PC-9 (cell line): ENCODE measurements at regions not wholly inside any gene's neighbourhood (a gene's known extent, or its start where the extent isn't known, plus 50 kb on each side); places are given as distances from the start of the nearest gene placed in this dataset.

ENCODE experiments used
- BruUV-seq: library from RNA; stranded (reverse); fragments of 400-500 nt; replicated peaks from 2 replicates; lab custom pipeline; 2021; lab: Mats Ljungman, UMichigan
- CTCF ChIA-PET: fragments of 300-600 bp; sonication (Branson Sonifier 250); formaldehyde crosslinking; loops from one replicate; lab custom pipeline; 2022; ENCODE audit warnings: antibody characterized with exemption; lab: Charles Lee
- POLR2A ChIA-PET: fragments of 300-600 bp; sonication (Branson Sonifier 250); formaldehyde crosslinking; loops from one replicate; lab custom pipeline; 2022; ENCODE audit warnings: antibody characterized with exemption; ENCODE audit not compliant: unreplicated experiment; lab: Charles Lee
- DNase-seq, 2 experiments: peaks; one replicate each; pipeline versions ENCODE4 v3.0.0 to v3.0.0-alpha.2; 2015 to 2022; ENCODE audit warnings: mixed read lengths in 1 of 2
- H2AFZ ChIP-seq: fragments of 200-600 bp; sonication (generic); 2 replicates; pipeline ENCODE4 v1.8.1; 2017; ENCODE audit warnings: antibody characterized with exemption
- H3F3A ChIP-seq: fragments of 200-600 bp; sonication (generic); 2 replicates; pipeline ENCODE4 v1.8.1; 2017; ENCODE audit warnings: antibody characterized with exemption, mild to moderate bottlenecking, low read depth; ENCODE audit not compliant: insufficient read depth
- H3K27ac ChIP-seq: fragments of 200-600 bp; sonication (generic); 2 replicates; pipeline ENCODE4 v1.6.1; 2016; ENCODE audit warnings: mixed run types
- H3K27me3 ChIP-seq: fragments of 200-600 bp; sonication (generic); 2 replicates; pipeline ENCODE4 v1.6.1; 2016; ENCODE audit warnings: low read depth, mixed run types; ENCODE audit not compliant: insufficient read depth
- H3K36me3 ChIP-seq: fragments of 200-600 bp; sonication (generic); 2 replicates; pipeline ENCODE4 v1.6.1; 2016; ENCODE audit warnings: low read depth, mixed run types
- H3K4me1 ChIP-seq: fragments of 200-600 bp; sonication (generic); replicated peaks from 2 replicates; pipeline ENCODE4 v1.6.1; 2016; ENCODE audit warnings: mixed run types; ENCODE audit not compliant: insufficient read depth
- H3K4me2 ChIP-seq: fragments of 200-600 bp; sonication (generic); 2 replicates; pipeline ENCODE4 v1.6.1; 2017; ENCODE audit warnings: mixed run types
- H3K4me3 ChIP-seq: fragments of 200-600 bp; sonication (generic); 2 replicates; pipeline ENCODE4 v1.6.1; 2016; ENCODE audit warnings: mixed run types
- H3K79me2 ChIP-seq: fragments of 200-600 bp; sonication (generic); 2 replicates; pipeline ENCODE4 v1.6.1; 2017; ENCODE audit warnings: low read depth, mixed run types
- H3K9me2 ChIP-seq: fragments of 200-600 bp; sonication (generic); 2 replicates; pipeline ENCODE4 v1.8.1; 2017; ENCODE audit warnings: mild to moderate bottlenecking; ENCODE audit not compliant: insufficient read depth
- H3K9me3 ChIP-seq: fragments of 200-600 bp; sonication (generic); 2 replicates; pipeline ENCODE4 v1.8.1; 2016; ENCODE audit warnings: low read depth; ENCODE audit not compliant: insufficient read depth
- H4K20me1 ChIP-seq: fragments of 200-600 bp; sonication (generic); 2 replicates; pipeline ENCODE4 v1.8.1; 2017; ENCODE audit not compliant: insufficient read depth
- CTCF ChIP-seq: fragments of 200-600 bp; sonication (generic); conservative IDR thresholded peaks from 2 replicates; pipeline ENCODE4 v1.6.1; 2017; ENCODE audit warnings: mixed run types, antibody characterized with exemption, mild to moderate bottlenecking, moderate library complexity
- EZH2 ChIP-seq: fragments of 200-600 bp; sonication (generic); IDR thresholded peaks from 2 replicates; pipeline ENCODE4 v1.8.0; 2017; ENCODE audit warnings: antibody characterized with exemption, low read depth
- intact Hi-C: fragments of 100-400 bp; cut with micrococcal nuclease; formaldehyde crosslinking; loops from one replicate; pipeline ENCODE4 v1.10.0; 2022; ENCODE audit not compliant: unreplicated experiment

GRCh38 chr6:6724539-6725467 lies 136.3 kb downstream of the LY86 start:
- Histone ChIP-seq H3K79me2 (no peaks in the 10 kb centered on the region), H3K9me2 (no peaks in the 10 kb centered on the region), H3K27me3 (no peaks in the 10 kb centered on the region), H3K36me3 (no peaks in the 10 kb centered on the region), H3F3A (no peaks in the 10 kb centered on the region), H2AFZ (peak overlapping the region; percentile 8; the same call in 1 of the 2 replicates), H3K27ac (no peak overlapping the region), H3K4me2 (peak overlapping the region; percentile 42), H3K4me1 (peaks cover 14% of the 10 kb centered on the region), H3K9me3 (no peaks in the 10 kb centered on the region), H4K20me1 (no peaks in the 10 kb centered on the region), H3K4me3 (no peak overlapping the region)
- ChIA-PET POLR2A (no interaction called here), CTCF (interaction anchor here (0.6 to 1.3 kb wide), 10 partner anchors 30 to 1866 kb away, joined by 3 to 9 read pairs (median 3); no protein-coding TSS in a partner anchor)
- TF ChIP-seq CTCF, result peak; percentile 64
- TF ChIP-seq EZH2, result no peak
- DNase-seq, result peak in 1 of 2 experiments; percentile 70
- intact Hi-C loops, result loop anchor here (1.0 to 10.0 kb wide), 5 partner anchors 47 to 890 kb away; partner anchors contain the start of gene RREB1
- BruUV-seq, result no TSS peak

GRCh38 chr6:6725468-6726209 lies 137.1 kb downstream of the LY86 start:
- no peaks in the 10 kb centered on the region for H3K27me3 ChIP-seq
- intact Hi-C loops, result loop anchor here (10.0 kb wide), 1 partner anchor 329 kb away; no protein-coding TSS in a partner anchor
- H4K20me1 ChIP-seq, result no peaks in the 10 kb centered on the region
- no peaks in the 10 kb centered on the region for H3K9me2 ChIP-seq
- H2AFZ ChIP-seq, result no peak overlapping the region
- H3K79me2 ChIP-seq, result no peaks in the 10 kb centered on the region
- DNase-seq, result no peak
- no peaks in the 10 kb centered on the region for H3K9me3 ChIP-seq
- no peak overlapping the region for H3K4me2 ChIP-seq
- no TSS peak for BruUV-seq
- H3F3A ChIP-seq, result no peaks in the 10 kb centered on the region
- ChIA-PET POLR2A (interaction anchor here (0.6 kb wide), 1 partner anchor 155 kb away, joined by 4 read pairs; no protein-coding TSS in a partner anchor), CTCF (interaction anchor here (0.6 to 0.9 kb wide), 5 partner anchors 11 to 1865 kb away, joined by 3 to 5 read pairs (median 3); no protein-coding TSS in a partner anchor)
- no peak overlapping the region for H3K4me3 ChIP-seq
- no peak for TF ChIP-seq CTCF
- no peak for TF ChIP-seq EZH2
- H3K27ac ChIP-seq, result no peak overlapping the region
- no peaks in the 10 kb centered on the region for H3K36me3 ChIP-seq
- H3K4me1 ChIP-seq, result peaks cover 14% of the 10 kb centered on the region
